ENCODE measurements at regions not wholly inside any gene's neighbourhood (a gene's known extent, or its start where the extent isn't known, plus 50 kb on each side); places are given as distances from the start of the nearest gene placed in this dataset.

- TF ChIP-seq, protein P1, sequence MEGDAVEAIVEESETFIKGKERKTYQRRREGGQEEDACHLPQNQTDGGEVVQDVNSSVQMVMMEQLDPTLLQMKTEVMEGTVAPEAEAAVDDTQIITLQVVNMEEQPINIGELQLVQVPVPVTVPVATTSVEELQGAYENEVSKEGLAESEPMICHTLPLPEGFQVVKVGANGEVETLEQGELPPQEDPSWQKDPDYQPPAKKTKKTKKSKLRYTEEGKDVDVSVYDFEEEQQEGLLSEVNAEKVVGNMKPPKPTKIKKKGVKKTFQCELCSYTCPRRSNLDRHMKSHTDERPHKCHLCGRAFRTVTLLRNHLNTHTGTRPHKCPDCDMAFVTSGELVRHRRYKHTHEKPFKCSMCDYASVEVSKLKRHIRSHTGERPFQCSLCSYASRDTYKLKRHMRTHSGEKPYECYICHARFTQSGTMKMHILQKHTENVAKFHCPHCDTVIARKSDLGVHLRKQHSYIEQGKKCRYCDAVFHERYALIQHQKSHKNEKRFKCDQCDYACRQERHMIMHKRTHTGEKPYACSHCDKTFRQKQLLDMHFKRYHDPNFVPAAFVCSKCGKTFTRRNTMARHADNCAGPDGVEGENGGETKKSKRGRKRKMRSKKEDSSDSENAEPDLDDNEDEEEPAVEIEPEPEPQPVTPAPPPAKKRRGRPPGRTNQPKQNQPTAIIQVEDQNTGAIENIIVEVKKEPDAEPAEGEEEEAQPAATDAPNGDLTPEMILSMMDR (conservative IDR thresholded peaks at IDR 0.05; ENCODE audit: low read depth in 2 of 2), result no peak
- no peak for TF ChIP-seq EZH2 (IDR thresholded peaks at IDR 0.05; ENCODE audit: low read depth, unreplicated experiment)
- no peak for TF ChIP-seq POLR2AphosphoS5 (IDR thresholded peaks at IDR 0.05; ENCODE audit: low read depth)
- TF ChIP-seq ZNF331 (CRISPR knock-in tag; IDR thresholded peaks at IDR 0.05; ENCODE audit: low read depth), result no peak
- no peak for TF ChIP-seq EZH2phosphoT487 (IDR thresholded peaks at IDR 0.05; ENCODE audit: unreplicated experiment)
- no peak for TF ChIP-seq ZNF462 (CRISPR knock-in tag; IDR thresholded peaks at IDR 0.05)
- TF ChIP-seq JUNB (IDR thresholded peaks at IDR 0.05; ENCODE audit: unreplicated experiment), result no peak
- TF ChIP-seq ZNF114 (CRISPR knock-in tag; IDR thresholded peaks at IDR 0.05), result no peak
- no peak for TF ChIP-seq STAT1 (IDR thresholded peaks at IDR 0.05; ENCODE audit: unreplicated experiment)
Measured at GRCh38 chr16:60820361-60820760, 1215.9 kb downstream of the CDH8 start.
